Vagina (tissue), 2 donors: ENCODE measurements at regions not wholly inside any gene's neighbourhood (a gene's known extent, or its start where the extent isn't known, plus 50 kb on each side); places are given as distances from the start of the nearest gene placed in this dataset.

Source experiments
- CTCF ChIP-seq, 3 experiments: fragments of 450-650 bp in 2 of 3; fragments of 200-600 bp in 1 of 3; sonication (generic) in 1 of 3; IDR thresholded peaks; one replicate each; pipeline ENCODE4 v1.5.1; 2017 to 2019; ENCODE audit warnings: antibody characterized with exemption in 3 of 3, mild to moderate bottlenecking in 2 of 3, moderate library complexity in 2 of 3
- POLR2AphosphoS5 ChIP-seq, 2 donors: sonication (generic); formaldehyde crosslinking; IDR thresholded peaks; one replicate each; pipeline ENCODE4 v1.9.0; 2017; ENCODE audit warnings: antibody characterized with exemption in 2 of 2, mild to moderate bottlenecking in 2 of 2, low read depth in 1 of 2; ENCODE audit not compliant: insufficient read depth in 1 of 2

GRCh38 chr5:12114075-12114474, 209.8 kb upstream of the CTNND2 start:
- TF ChIP-seq CTCF (IDR thresholded peaks at IDR 0.05) (no peak), POLR2AphosphoS5 (IDR thresholded peaks at IDR 0.05; ENCODE audit: insufficient read depth in 1 of 2, low read depth in 1 of 2) (no peak)
